KMS-11 (cell line): ENCODE measurements at regions not wholly inside any gene's neighbourhood (a gene's known extent, or its start where the extent isn't known, plus 50 kb on each side); places are given as distances from the start of the nearest gene placed in this dataset.

ENCODE experiments used
- H2AFZ ChIP-seq: fragments of 200-600 bp; sonication (generic); 2 replicates; pipeline ENCODE4 v1.6.1; 2016; ENCODE audit warnings: antibody characterized with exemption, mixed run types, low read depth
- H3K27ac ChIP-seq: fragments of 200-600 bp; sonication (generic); 2 replicates; pipeline ENCODE4 v1.6.1; 2016; ENCODE audit warnings: mild to moderate bottlenecking, mixed run types
- H3K27me3 ChIP-seq: fragments of 200-600 bp; sonication (generic); 2 replicates; pipeline ENCODE4 v1.6.1; 2017; ENCODE audit warnings: mild to moderate bottlenecking, low read depth, mixed run types, moderate library complexity; ENCODE audit not compliant: insufficient read depth
- H3K36me3 ChIP-seq: fragments of 200-600 bp; sonication (generic); 2 replicates; pipeline ENCODE4 v1.6.1; 2017; ENCODE audit warnings: mild to moderate bottlenecking, mixed run types; ENCODE audit not compliant: insufficient read depth
- H3K4me1 ChIP-seq: fragments of 200-600 bp; sonication (generic); 2 replicates; pipeline ENCODE4 v1.6.1; 2016; ENCODE audit warnings: mild to moderate bottlenecking, low read depth, mixed run types; ENCODE audit not compliant: poor library complexity, severe bottlenecking
- H3K4me2 ChIP-seq: fragments of 200-600 bp; sonication (generic); 2 replicates; pipeline ENCODE4 v1.7.0; 2016; ENCODE audit warnings: mild to moderate bottlenecking, mixed run types
- H3K4me3 ChIP-seq: fragments of 200-600 bp; sonication (generic); IDR thresholded peaks from 2 replicates; pipeline ENCODE4 v1.6.1; 2017; ENCODE audit warnings: low read depth, low read length, mixed read lengths; ENCODE audit not compliant: insufficient read depth
- H3K79me2 ChIP-seq: fragments of 200-600 bp; sonication (generic); 2 replicates; pipeline ENCODE4 v1.6.1; 2016; ENCODE audit warnings: low read depth, mixed run types; ENCODE audit not compliant: insufficient read depth
- H3K9ac ChIP-seq: fragments of 200-600 bp; sonication (generic); 2 replicates; pipeline ENCODE4 v1.6.1; 2016; ENCODE audit warnings: mild to moderate bottlenecking, mixed run types
- H4K20me1 ChIP-seq: fragments of 200-600 bp; sonication (generic); 2 replicates; pipeline ENCODE4 v1.6.1; 2016; ENCODE audit warnings: mild to moderate bottlenecking, mixed run types; ENCODE audit not compliant: insufficient read depth
- CTCF ChIP-seq: fragments of 200-600 bp; sonication (generic); conservative IDR thresholded peaks from 2 replicates; pipeline ENCODE4 v1.6.1; 2017; ENCODE audit warnings: low read depth, mild to moderate bottlenecking, antibody characterized with exemption, low read length, moderate library complexity, mixed read lengths

DNA sequence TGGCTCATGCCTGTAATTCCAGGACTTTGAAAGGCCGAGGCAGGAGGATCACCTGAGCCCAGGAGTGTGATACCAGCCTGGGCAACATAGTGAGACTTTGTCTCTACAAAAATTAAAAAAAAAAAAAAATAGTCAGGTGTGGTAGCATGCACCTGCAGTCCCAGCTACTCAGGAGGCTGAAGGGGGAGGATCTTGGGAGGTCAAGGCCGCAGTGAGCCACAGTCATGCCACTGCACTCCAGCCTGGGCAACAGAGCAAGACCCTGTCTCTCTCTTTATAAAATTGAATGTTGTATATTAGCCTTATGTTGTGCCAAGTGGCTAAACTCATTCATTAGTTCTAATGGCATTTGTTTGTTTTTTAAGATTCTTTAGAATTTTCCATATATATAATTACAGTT lies 207.7 kb upstream of the COPS8 start:
- H2AFZ ChIP-seq, result no peak overlapping the region
- no peak overlapping the region for H3K4me2 ChIP-seq
- H3K9ac ChIP-seq, result no peak overlapping the region
- no peaks in the 10 kb centered on the region for H3K4me1 ChIP-seq
- no peak overlapping the region for H3K27ac ChIP-seq
- H3K4me3 ChIP-seq, result no peak overlapping the region
- no peaks in the 10 kb centered on the region for H3K36me3 ChIP-seq
- TF ChIP-seq CTCF, result no peak
- no peaks in the 10 kb centered on the region for H3K27me3 ChIP-seq
- H4K20me1 ChIP-seq, result no peaks in the 10 kb centered on the region
- no peaks in the 10 kb centered on the region for H3K79me2 ChIP-seq

- Histone ChIP-seq H3K4me3 (no peak overlapping the region), H3K27ac (no peak overlapping the region), H3K79me2 (no peaks in the 10 kb centered on the region), H2AFZ (no peak overlapping the region), H3K4me2 (no peak overlapping the region), H3K9ac (no peak overlapping the region), H3K36me3 (no peaks in the 10 kb centered on the region), H4K20me1 (no peaks in the 10 kb centered on the region), H3K27me3 (no peaks in the 10 kb centered on the region), H3K4me1 (no peaks in the 10 kb centered on the region)
- TF ChIP-seq CTCF, result no peak
Observed at GRCh38 chr2:236879416-236879963, 206.2 kb upstream of the COPS8 start.

- Histone ChIP-seq H3K9ac (no peak overlapping the region), H3K4me2 (no peak overlapping the region)
- TF ChIP-seq CTCF, result no peak
Observed at GRCh38 chr2:236882074-236882473, 203.6 kb upstream of the COPS8 start.

GRCh38 chr2:236882930-236883329 lies 202.8 kb upstream of the COPS8 start:
- no peaks in the 10 kb centered on the region for H4K20me1 ChIP-seq
- no peak overlapping the region for H3K27ac ChIP-seq
- no peaks in the 10 kb centered on the region for H3K27me3 ChIP-seq
- H3K36me3 ChIP-seq, result no peaks in the 10 kb centered on the region
- no peak overlapping the region for H3K4me2 ChIP-seq
- no peaks in the 10 kb centered on the region for H3K4me1 ChIP-seq
- TF ChIP-seq CTCF, result no peak
- H2AFZ ChIP-seq, result no peak overlapping the region
- no peaks in the 10 kb centered on the region for H3K79me2 ChIP-seq
- no peak overlapping the region for H3K9ac ChIP-seq
- H3K4me3 ChIP-seq, result no peak overlapping the region

More at GRCh38 chr2:236882074-236882473, 203.6 kb upstream of the COPS8 start:
- H4K20me1 ChIP-seq, result no peaks in the 10 kb centered on the region
- no peaks in the 10 kb centered on the region for H3K4me1 ChIP-seq
- H3K79me2 ChIP-seq, result no peaks in the 10 kb centered on the region
- no peak overlapping the region for H3K4me3 ChIP-seq
- H2AFZ ChIP-seq, result no peak overlapping the region
- H3K27me3 ChIP-seq, result no peaks in the 10 kb centered on the region
- no peak overlapping the region for H3K27ac ChIP-seq
- H3K36me3 ChIP-seq, result no peaks in the 10 kb centered on the region
